Astrocyte of the spinal cord (primary cell): ENCODE measurements at regions not wholly inside any gene's neighbourhood (a gene's known extent, or its start where the extent isn't known, plus 50 kb on each side); places are given as distances from the start of the nearest gene placed in this dataset.

Experiments used
- DNase-seq: peaks from one replicate; pipeline ENCODE4 v3.0.0; 2011; ENCODE audit warnings: low read depth, low spot score
- H3K4me3 ChIP-seq: 2 replicates; pipeline ENCODE4 v1.5.1; 2011; ENCODE audit warnings: low read depth, mild to moderate bottlenecking, low read length, moderate library complexity
- CTCF ChIP-seq: IDR thresholded peaks from 2 replicates; pipeline ENCODE4 v1.5.1; 2012; ENCODE audit warnings: low read depth, mild to moderate bottlenecking, low read length, inconsistent platforms
- in situ Hi-C: cut with HindIII; loops from 2 replicates; pipeline ENCODE4 v1.10.0; 2017; ENCODE audit warnings: low sequenced_read_pairs

- TF ChIP-seq CTCF, result no peak
- H3K4me3 ChIP-seq, result no peak overlapping the region
- DNase-seq, result no peak
- in situ Hi-C loops, result no loop called here
Observed at GRCh38 chrX:69258893-69259292, 93.6 kb upstream of the PJA1 start.

GRCh38 chrX:69257499-69258127, 92.4 kb upstream of the PJA1 start:
- no peak for DNase-seq
- TF ChIP-seq CTCF, result no peak
- H3K4me3 ChIP-seq, result no peak overlapping the region
- in situ Hi-C loops, result no loop called here

DNA sequence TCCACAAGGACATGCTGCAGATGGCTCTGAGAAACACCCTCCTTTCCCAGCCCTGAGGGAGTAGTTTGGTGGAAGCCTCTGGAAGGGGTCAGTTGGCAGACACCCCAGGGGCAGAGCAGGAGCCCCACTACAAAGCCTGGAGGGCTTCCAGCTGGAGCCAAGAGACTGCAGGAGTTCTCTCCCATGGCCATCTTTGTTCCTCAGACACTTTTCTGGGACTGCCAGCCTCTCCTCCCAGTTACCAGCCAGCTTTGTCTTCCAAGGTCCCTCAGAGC, 91.0 kb upstream of the PJA1 start:
- TF ChIP-seq CTCF, result no peak
- in situ Hi-C loops, result no loop called here
- H3K4me3 ChIP-seq, result no peak overlapping the region
- no peak for DNase-seq

DNA sequence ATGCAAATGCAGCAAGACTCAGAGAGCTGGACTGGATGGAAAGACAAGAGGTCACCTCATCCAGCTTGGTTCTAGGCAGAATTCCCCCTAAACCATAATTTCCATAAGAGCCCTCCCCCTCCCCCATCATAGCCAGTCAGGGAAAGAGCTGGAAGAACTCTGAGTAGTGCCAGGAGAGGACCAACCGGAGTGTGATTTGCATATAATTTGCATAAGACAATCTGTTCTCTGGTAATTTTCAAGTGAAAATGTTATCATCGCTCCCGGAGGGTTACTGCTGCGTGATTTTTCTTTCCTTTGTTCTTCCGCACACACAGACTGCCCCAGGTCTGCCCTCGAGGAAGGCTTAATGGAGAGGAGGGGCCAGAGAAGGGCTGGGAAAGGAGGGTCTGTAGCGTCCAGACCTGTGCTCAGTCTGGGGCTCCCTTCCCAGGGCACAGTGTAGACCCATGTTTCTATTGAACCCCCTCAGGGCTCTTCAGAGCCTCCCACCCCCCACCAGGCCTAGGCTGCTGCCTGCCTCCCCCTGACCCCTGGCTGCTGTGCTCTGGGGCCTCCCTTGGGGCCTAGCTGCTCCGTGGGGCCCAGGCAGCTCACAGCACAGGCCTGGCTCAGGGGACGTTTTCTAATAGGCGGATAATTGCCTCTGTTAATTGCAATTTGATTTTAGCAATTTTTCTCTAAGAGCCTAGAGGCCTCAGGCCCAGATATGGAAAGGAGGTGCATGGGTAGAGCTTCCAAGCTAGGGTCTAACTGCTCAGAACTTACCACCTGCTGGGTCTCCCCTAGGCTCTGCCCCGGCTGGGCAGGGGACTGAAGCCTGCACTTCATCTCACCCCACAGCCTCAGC, 90.4 kb upstream of the PJA1 start:
- in situ Hi-C loops, result no loop called here
- no peak for TF ChIP-seq CTCF
- no peak for DNase-seq
- no peak overlapping the region for H3K4me3 ChIP-seq

DNA sequence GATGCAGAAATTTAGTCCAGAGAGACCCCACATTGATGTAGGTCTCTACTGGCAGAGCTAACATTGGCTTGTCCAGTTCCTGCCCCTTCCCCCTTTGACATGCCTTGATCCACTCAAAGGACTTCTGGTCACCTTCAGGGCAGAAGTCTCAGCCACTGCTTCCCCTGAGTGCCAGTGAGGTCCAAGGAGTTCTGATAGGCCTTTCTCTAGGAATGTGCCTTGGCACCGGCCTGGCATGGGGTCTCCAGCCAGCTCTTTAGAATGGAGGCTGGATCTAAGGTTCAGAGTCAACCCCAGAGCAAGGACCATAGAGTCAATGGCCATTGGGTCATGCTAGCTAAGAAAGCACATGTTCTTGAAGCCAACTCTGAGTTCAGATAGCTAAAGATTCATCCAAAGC, 88.6 kb upstream of the PJA1 start:
- in situ Hi-C loops, result no loop called here
- H3K4me3 ChIP-seq, result no peak overlapping the region
- TF ChIP-seq CTCF, result no peak
- DNase-seq, result no peak

GRCh38 chrX:69243276-69243675, 78.0 kb upstream of the PJA1 start:
- no peak for TF ChIP-seq CTCF
- in situ Hi-C loops, result no loop called here
- H3K4me3 ChIP-seq, result no peak overlapping the region
- no peak for DNase-seq

GRCh38 chrX:69238887-69239231, 73.6 kb upstream of the PJA1 start:
- TF ChIP-seq CTCF, result no peak
- in situ Hi-C loops, result no loop called here
- no peak for DNase-seq
- H3K4me3 ChIP-seq, result no peak overlapping the region
